ENCODE measurements at regions not wholly inside any gene's neighbourhood (a gene's known extent, or its start where the extent isn't known, plus 50 kb on each side); places are given as distances from the start of the nearest gene placed in this dataset.

DNA sequence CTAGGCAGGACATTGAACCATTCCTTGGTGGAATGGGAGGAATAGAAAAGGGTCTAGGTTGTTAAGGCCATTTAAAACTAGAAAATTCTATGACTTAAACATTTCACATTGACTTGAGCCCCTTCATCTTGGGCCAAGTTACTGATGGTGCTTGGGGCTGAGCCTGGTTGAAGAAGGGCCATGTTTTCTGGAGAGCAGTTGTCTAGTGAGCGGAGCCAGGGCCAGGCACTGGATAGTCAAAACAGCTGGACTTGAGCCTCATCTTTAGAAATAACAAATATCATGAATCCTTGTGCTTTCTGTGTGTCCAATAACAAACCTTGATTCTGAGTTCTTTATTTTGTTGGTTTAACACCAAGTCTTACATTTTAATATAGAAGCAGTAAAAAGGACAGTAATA is 134.6 kb upstream of the TCF21 start:
- no peak for DNase-seq (ENCODE audit: low read depth)
- TF ChIP-seq, protein P1, sequence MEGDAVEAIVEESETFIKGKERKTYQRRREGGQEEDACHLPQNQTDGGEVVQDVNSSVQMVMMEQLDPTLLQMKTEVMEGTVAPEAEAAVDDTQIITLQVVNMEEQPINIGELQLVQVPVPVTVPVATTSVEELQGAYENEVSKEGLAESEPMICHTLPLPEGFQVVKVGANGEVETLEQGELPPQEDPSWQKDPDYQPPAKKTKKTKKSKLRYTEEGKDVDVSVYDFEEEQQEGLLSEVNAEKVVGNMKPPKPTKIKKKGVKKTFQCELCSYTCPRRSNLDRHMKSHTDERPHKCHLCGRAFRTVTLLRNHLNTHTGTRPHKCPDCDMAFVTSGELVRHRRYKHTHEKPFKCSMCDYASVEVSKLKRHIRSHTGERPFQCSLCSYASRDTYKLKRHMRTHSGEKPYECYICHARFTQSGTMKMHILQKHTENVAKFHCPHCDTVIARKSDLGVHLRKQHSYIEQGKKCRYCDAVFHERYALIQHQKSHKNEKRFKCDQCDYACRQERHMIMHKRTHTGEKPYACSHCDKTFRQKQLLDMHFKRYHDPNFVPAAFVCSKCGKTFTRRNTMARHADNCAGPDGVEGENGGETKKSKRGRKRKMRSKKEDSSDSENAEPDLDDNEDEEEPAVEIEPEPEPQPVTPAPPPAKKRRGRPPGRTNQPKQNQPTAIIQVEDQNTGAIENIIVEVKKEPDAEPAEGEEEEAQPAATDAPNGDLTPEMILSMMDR (IDR thresholded peaks at IDR 0.05; ENCODE audit: control insufficient read depth, extremely low read depth, insufficient read depth) = no peak
- no peak overlapping the region for H3K4me3 ChIP-seq (ENCODE audit: low read depth, low read length)

DNA sequence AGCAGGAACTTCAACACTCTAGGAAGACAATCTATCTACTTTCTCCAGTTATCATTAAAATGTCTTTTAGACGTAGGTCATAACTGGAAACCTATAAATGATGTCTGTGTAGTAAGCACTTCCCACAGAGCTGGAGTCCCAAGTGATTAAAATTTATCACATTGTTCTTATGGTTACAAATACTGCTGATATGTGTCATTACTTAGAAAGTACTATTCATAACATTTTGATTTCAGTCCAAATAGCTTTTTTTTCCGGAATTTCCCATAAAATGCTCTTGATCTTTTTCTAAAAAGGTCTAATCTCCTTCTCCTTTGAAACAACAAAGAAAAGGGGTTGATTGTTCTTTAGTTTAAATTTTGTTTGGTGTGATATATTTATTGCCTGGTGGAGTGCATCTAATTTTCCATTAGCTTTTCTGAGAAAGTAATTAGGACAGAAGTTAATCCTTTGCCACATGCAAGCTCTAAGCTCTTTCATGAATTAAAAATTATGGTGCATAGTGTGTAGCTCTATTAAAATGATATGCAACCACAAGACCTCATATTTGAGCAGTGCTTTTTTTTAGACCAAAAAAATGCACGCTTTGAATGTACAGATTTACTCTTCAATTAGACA is 132.7 kb upstream of the TCF21 start:
- no peak overlapping the region for H3K4me3 ChIP-seq (ENCODE audit: low read depth, low read length)
- no peak for DNase-seq (ENCODE audit: low read depth)
- TF ChIP-seq, protein P1 (IDR thresholded peaks at IDR 0.05; ENCODE audit: control insufficient read depth, extremely low read depth, insufficient read depth) = no peak

DNA sequence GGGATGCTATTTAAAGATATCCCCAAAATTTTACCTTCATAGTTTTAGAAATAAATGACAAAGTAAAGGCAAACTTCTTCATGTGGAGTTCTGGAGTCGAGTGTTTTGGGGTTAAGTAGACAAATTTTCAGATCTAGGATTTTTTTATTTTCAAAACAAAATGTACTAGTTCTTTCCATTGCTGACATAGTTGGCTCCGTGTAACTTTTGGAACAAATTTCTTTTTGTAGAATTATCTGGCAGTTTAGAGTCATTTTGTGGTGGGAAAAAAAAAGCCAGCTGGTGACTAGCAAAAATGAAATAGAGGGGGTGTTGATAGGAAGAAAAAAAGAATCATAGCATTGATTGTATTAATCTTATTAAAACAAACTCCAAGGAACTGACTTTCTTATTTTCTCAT is 131.6 kb upstream of the TCF21 start:
- TF ChIP-seq, protein P1 (IDR thresholded peaks at IDR 0.05; ENCODE audit: control insufficient read depth, extremely low read depth, insufficient read depth) = no peak
- H3K4me3 ChIP-seq (ENCODE audit: low read depth, low read length) = no peak overlapping the region
- no peak for DNase-seq (ENCODE audit: low read depth)

GRCh38 chr6:133758815-133759335 is 130.0 kb upstream of the TCF21 start:
- TF ChIP-seq, protein P1 (IDR thresholded peaks at IDR 0.05; ENCODE audit: control insufficient read depth, extremely low read depth, insufficient read depth) = no peak
- DNase-seq (ENCODE audit: low read depth) = no peak
- no peak overlapping the region for H3K4me3 ChIP-seq (ENCODE audit: low read depth, low read length)

DNA sequence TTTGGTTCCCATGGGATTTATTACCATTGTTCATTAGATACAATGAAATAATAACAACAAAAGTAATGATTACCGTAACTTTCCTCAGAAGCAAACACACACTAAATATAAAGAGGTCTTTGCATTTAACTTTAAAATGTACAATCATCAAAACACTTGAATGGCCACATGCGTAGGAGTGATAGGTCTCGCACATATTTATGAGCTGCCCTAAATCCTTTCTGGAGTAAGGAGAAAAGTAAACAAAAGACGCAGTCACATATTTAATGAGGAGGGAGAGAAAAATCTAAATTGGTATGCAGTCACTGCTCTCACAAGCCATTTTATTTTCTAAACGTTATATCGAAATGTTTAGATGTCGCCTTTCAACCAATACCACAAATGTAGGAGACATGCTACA is 129.4 kb upstream of the TCF21 start:
- no peak overlapping the region for H3K4me3 ChIP-seq (ENCODE audit: low read depth, low read length)
- no peak for DNase-seq (ENCODE audit: low read depth)
- TF ChIP-seq, protein P1 (IDR thresholded peaks at IDR 0.05; ENCODE audit: control insufficient read depth, extremely low read depth, insufficient read depth) = no peak

DNA sequence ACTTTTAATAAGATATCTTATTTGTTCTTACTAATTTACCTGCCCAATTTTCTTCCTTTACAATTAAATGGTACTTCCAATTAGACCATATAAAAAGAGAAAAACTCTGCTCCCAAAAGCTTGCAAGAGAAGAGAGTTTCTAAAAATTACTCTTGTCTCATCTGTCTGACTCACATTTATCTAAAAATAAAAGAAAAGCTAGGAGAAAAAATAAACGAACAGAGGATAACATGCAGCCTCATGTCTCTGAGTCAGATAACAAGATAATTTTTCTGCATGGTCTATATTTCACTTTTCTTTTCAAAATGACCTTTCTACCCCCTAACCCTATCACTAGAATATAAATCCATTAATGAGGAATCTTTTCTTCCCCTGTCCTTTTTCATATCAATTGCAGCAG is 127.2 kb upstream of the TCF21 start:
- TF ChIP-seq, protein P1 (IDR thresholded peaks at IDR 0.05; ENCODE audit: control insufficient read depth, extremely low read depth, insufficient read depth) = no peak
- no peak for DNase-seq (ENCODE audit: low read depth)

More for the DNA sequence above, 127.2 kb upstream of the TCF21 start:
- no peak overlapping the region for H3K4me3 ChIP-seq (ENCODE audit: low read depth, low read length)
